ENCODE measurements at regions not wholly inside any gene's neighbourhood (a gene's known extent, or its start where the extent isn't known, plus 50 kb on each side); places are given as distances from the start of the nearest gene placed in this dataset.
"Not testable (repeated sequence)": the region's sequence is repeated elsewhere in the genome, so short reads cannot be mapped to it uniquely, and the experiment has no call there.

GRCh38 chr7:69109246-69109645 lies 489.0 kb upstream of the AUTS2 start:
- 43 to 46% methylated on average over 3 of the region's 3 CpGs for WGBS, 2 donors
- H3K4me3 ChIP-seq: no peak overlapping the region
- H3K36me3 ChIP-seq: no peaks in the 10 kb centered on the region
- no peaks in the 10 kb centered on the region for H3K4me1 ChIP-seq
- TF ChIP-seq CTCF (IDR thresholded peaks at IDR 0.05): no peak
- H3K27me3 ChIP-seq: no peaks in the 10 kb centered on the region
- DNase-seq: no peak
- intact Hi-C loops (cut with DNase I): no loop called here
- FAIRE-seq: no peak
- ATAC-seq: no peak
- no peaks in the 10 kb centered on the region for H3K9me3 ChIP-seq
- no peak overlapping the region for H3K27ac ChIP-seq

GRCh38 chr7:69109879-69110278 lies 488.4 kb upstream of the AUTS2 start:
- DNase-seq (no peak), ATAC-seq (no peak), FAIRE-seq (no peak)
- no peaks in the 10 kb centered on the region for H3K36me3 ChIP-seq
- intact Hi-C loops (cut with DNase I): no loop called here
- H3K4me1 ChIP-seq: no peaks in the 10 kb centered on the region
- no peak overlapping the region for H3K4me3 ChIP-seq
- TF ChIP-seq CTCF (IDR thresholded peaks at IDR 0.05): no peak
- no peaks in the 10 kb centered on the region for H3K9me3 ChIP-seq
- 76 to 83% methylated on average over 7 of the region's 7 CpGs for WGBS, 2 donors
- H3K27ac ChIP-seq: no peak overlapping the region
- H3K27me3 ChIP-seq: no peaks in the 10 kb centered on the region

- ATAC-seq (no peak), DNase-seq (no peak), FAIRE-seq (no peak)
- Histone ChIP-seq H3K9me3 (no peaks in the 10 kb centered on the region), H3K4me3 (no peak overlapping the region), H3K4me1 (no peaks in the 10 kb centered on the region), H3K27ac (no peak overlapping the region), H3K27me3 (no peaks in the 10 kb centered on the region), H3K36me3 (no peaks in the 10 kb centered on the region)
- TF ChIP-seq CTCF (IDR thresholded peaks at IDR 0.05): no peak
- intact Hi-C loops (cut with DNase I): no loop called here
- WGBS, 2 donors: 71 to 87% methylated on average over 10 of the region's 10 CpGs
Observed at GRCh38 chr7:69110450-69111050, 487.7 kb upstream of the AUTS2 start.

GRCh38 chr7:69114374-69114773 lies 483.9 kb upstream of the AUTS2 start:
- Histone ChIP-seq H3K27me3 (no peaks in the 10 kb centered on the region), H3K4me1 (no peaks in the 10 kb centered on the region), H3K27ac (no peak overlapping the region), H3K9me3 (no peaks in the 10 kb centered on the region), H3K36me3 (no peaks in the 10 kb centered on the region), H3K4me3 (no peak overlapping the region)
- intact Hi-C loops (cut with DNase I): no loop called here
- DNase-seq (no peak), ATAC-seq (no peak), FAIRE-seq (no peak)
- TF ChIP-seq CTCF (IDR thresholded peaks at IDR 0.05): no peak
- WGBS, 2 donors: 57 to 67% methylated on average over 2 of the region's 2 CpGs

GRCh38 chr7:69115788-69116187 lies 482.5 kb upstream of the AUTS2 start:
- TF ChIP-seq CTCF (IDR thresholded peaks at IDR 0.05): no peak
- 20% methylated on average over 3 of the region's 3 CpGs for WGBS, 2 donors
- ATAC-seq (peak in 2 of 4 donors; percentile 58 to 65), FAIRE-seq (no peak), DNase-seq (peak in 1 of 6 donors; percentile 9)
- intact Hi-C loops (cut with DNase I): no loop called here
- H3K27ac ChIP-seq: no peak overlapping the region
- H3K4me3 ChIP-seq: no peak overlapping the region
- H3K9me3 ChIP-seq: no peaks in the 10 kb centered on the region
- no peaks in the 10 kb centered on the region for H3K4me1 ChIP-seq
- no peaks in the 10 kb centered on the region for H3K36me3 ChIP-seq
- no peaks in the 10 kb centered on the region for H3K27me3 ChIP-seq

- H3K9me3 ChIP-seq; FAIRE-seq; H3K27me3 ChIP-seq; DNase-seq; intact Hi-C loops (cut with DNase I); H3K4me1 ChIP-seq; H3K27ac ChIP-seq; ATAC-seq; H3K36me3 ChIP-seq; H3K4me3 ChIP-seq: not testable (repeated sequence)
- WGBS, 2 donors: 65 to 79% methylated on average over 4 of the region's 4 CpGs
Observed at GRCh38 chr7:69116196-69116595, 482.1 kb upstream of the AUTS2 start.

Data from pancreas (tissue), 10 donors.